ENCODE measurements at regions not wholly inside any gene's neighbourhood (a gene's known extent, or its start where the extent isn't known, plus 50 kb on each side); places are given as distances from the start of the nearest gene placed in this dataset.
A peak's percentile ranks its signal among the peaks of the same experiment; 100 is the strongest.

- Histone ChIP-seq H3K27ac (no peak overlapping the region), H3K9me3 (ENCODE audit: low read depth) (no peaks in the 10 kb centered on the region), H3K4me3 (no peak overlapping the region), H3K36me3 (no peaks in the 10 kb centered on the region), H3K27me3 (no peaks in the 10 kb centered on the region), H3K4me1 (ENCODE audit: low read depth) (no peaks in the 10 kb centered on the region)
- TF ChIP-seq CTCF (IDR thresholded peaks at IDR 0.05; ENCODE audit: low read depth, low read length), result no peak
- no peak for DNase-seq (ENCODE audit: low read depth in 1 of 2, low spot score in 1 of 2)
Observed at GRCh38 chr10:130954326-130954905, 357.1 kb downstream of the TCERG1L start.

DNA sequence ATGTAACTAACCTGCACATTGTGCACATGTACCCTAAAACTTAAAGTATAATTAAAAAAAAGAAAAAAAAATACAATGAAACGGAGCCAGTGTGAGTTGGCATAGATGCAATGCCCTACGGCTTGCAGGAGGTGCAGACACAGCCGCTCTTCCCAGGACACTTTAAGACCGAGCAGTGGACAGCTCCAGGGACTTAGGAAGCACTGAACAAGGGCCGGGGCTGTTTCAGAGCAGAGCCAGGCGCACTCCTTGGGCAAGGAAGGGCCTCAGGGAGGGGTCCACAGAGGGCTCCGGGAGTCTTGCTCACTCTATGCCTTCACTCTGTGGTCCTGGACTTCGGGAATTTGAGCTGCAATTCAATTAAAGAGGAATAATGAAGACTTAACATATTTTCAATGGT lies 355.3 kb downstream of the TCERG1L start:
- Histone ChIP-seq H3K36me3 (no peaks in the 10 kb centered on the region), H3K27me3 (no peaks in the 10 kb centered on the region), H3K27ac (no peak overlapping the region), H3K9me3 (ENCODE audit: low read depth) (no peaks in the 10 kb centered on the region), H3K4me1 (ENCODE audit: low read depth) (no peaks in the 10 kb centered on the region), H3K4me3 (no peak overlapping the region)
- DNase-seq (ENCODE audit: low read depth in 1 of 2, low spot score in 1 of 2), result peak in 1 of 2 donors; percentile 13
- no peak for TF ChIP-seq CTCF (IDR thresholded peaks at IDR 0.05; ENCODE audit: low read depth, low read length)

DNA sequence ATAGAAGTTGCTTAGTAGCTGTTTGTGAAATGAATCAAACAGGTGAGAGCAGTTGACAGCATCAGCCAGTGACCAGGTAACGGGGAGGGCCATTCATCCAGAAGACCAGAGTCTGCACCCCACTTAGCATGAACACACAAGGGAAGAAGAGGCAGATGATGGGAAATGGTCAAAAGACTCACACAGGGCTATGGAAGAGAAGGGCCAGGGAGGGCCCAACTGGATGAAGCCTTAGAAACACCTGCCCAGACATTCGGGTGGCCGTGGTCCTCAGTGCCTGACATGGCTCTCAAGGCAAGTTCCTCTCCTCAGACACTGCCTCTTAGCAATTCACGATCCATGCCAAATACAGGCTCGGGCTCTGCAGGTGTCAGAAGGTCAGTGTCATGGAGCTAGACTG lies 354.1 kb downstream of the TCERG1L start:
- DNase-seq (ENCODE audit: low read depth in 1 of 2, low spot score in 1 of 2), result no peak
- Histone ChIP-seq H3K9me3 (ENCODE audit: low read depth) (no peaks in the 10 kb centered on the region), H3K27me3 (no peaks in the 10 kb centered on the region), H3K4me1 (ENCODE audit: low read depth) (no peaks in the 10 kb centered on the region), H3K4me3 (no peak overlapping the region), H3K27ac (no peak overlapping the region), H3K36me3 (no peaks in the 10 kb centered on the region)
- TF ChIP-seq CTCF (IDR thresholded peaks at IDR 0.05; ENCODE audit: low read depth, low read length), result no peak

- H3K4me3 ChIP-seq, result no peak overlapping the region
- H3K27ac ChIP-seq, result no peak overlapping the region
- H3K36me3 ChIP-seq, result no peaks in the 10 kb centered on the region
- no peak for TF ChIP-seq CTCF (IDR thresholded peaks at IDR 0.05; ENCODE audit: low read depth, low read length)
- H3K27me3 ChIP-seq, result no peaks in the 10 kb centered on the region
- DNase-seq (ENCODE audit: low read depth in 1 of 2, low spot score in 1 of 2), result no peak
- no peaks in the 10 kb centered on the region for H3K4me1 ChIP-seq (ENCODE audit: low read depth)
- H3K9me3 ChIP-seq (ENCODE audit: low read depth), result no peaks in the 10 kb centered on the region
Observed at GRCh38 chr10:130958003-130958402, 353.5 kb downstream of the TCERG1L start.

DNA sequence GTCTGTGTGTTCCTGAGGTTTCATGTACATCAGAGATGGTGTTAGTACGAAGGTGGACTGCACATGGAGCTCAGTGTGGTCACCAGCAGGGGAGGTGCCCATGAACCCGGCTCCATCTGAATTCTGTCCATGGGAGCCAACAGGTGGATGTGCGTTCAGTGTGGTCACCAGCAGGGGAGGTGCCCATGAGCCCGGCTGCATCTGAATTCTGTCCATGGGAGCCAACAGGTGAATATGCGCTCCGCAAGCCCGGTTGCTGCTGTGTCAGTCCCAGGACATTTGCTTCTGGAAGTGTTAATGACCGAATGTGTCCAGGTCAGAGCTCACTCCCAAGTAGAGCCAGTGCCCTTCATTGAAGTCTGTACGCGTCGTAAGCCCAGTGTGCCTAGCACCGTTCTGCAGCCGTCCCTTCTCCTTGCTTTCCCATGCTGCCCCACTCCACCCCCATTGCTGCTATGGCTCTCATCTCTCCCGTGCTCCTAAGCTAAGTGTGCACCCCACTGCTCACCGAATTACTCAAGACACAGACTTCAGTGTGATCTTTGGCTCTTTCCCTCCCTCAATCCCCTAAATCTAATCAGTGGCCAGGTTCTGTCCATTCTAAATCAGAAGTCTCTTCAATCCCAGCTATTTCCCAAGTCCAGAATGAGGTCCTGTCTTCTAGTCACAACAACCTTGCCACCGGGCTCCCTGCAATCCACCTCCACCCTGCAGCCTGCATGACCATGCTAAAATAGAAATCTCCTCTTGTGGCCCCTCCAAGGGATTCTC lies 352.4 kb downstream of the TCERG1L start:
- no peaks in the 10 kb centered on the region for H3K9me3 ChIP-seq (ENCODE audit: low read depth)
- no peak for DNase-seq (ENCODE audit: low read depth in 1 of 2, low spot score in 1 of 2)
- no peaks in the 10 kb centered on the region for H3K4me1 ChIP-seq (ENCODE audit: low read depth)
- H3K27ac ChIP-seq, result no peak overlapping the region
- no peaks in the 10 kb centered on the region for H3K36me3 ChIP-seq
- H3K4me3 ChIP-seq, result no peak overlapping the region
- no peaks in the 10 kb centered on the region for H3K27me3 ChIP-seq
- no peak for TF ChIP-seq CTCF (IDR thresholded peaks at IDR 0.05; ENCODE audit: low read depth, low read length)
